GM12864 (cell line): ENCODE measurements at regions not wholly inside any gene's neighbourhood (a gene's known extent, or its start where the extent isn't known, plus 50 kb on each side); places are given as distances from the start of the nearest gene placed in this dataset.

Experiments used
- DNase-seq: peaks from one replicate; pipeline ENCODE4 v3.0.0-alpha.2; 2011; ENCODE audit warnings: low read depth
- H3K4me3 ChIP-seq: 2 replicates; pipeline ENCODE4 v1.5.1; 2011; ENCODE audit warnings: mild to moderate bottlenecking, low read depth, low read length, control low read depth
- CTCF ChIP-seq: IDR thresholded peaks from 2 replicates; pipeline ENCODE4 v1.5.1; 2011; ENCODE audit warnings: low read depth, mild to moderate bottlenecking, moderate library complexity, low read length, control low read depth, inconsistent platforms; ENCODE audit errors: missing control alignments

- no peak for TF ChIP-seq CTCF
- no peak for DNase-seq
- no peak overlapping the region for H3K4me3 ChIP-seq
These were observed 421.7 kb downstream of the MCTP2 start for GRCh38 chr15:94653071-94653470.

- TF ChIP-seq CTCF, result no peak
- DNase-seq, result no peak
- H3K4me3 ChIP-seq, result no peak overlapping the region
These were observed 424.0 kb downstream of the MCTP2 start for GRCh38 chr15:94655249-94655880.

GRCh38 chr15:94665676-94666441, 434.5 kb downstream of the MCTP2 start:
- no peak overlapping the region for H3K4me3 ChIP-seq
- no peak for DNase-seq
- no peak for TF ChIP-seq CTCF

- H3K4me3 ChIP-seq, result no peak overlapping the region
- no peak for DNase-seq
- no peak for TF ChIP-seq CTCF
These were observed 435.2 kb downstream of the MCTP2 start for GRCh38 chr15:94666553-94666952.

GRCh38 chr15:94667109-94667508, 435.7 kb downstream of the MCTP2 start:
- no peak for DNase-seq
- TF ChIP-seq CTCF, result no peak
- H3K4me3 ChIP-seq, result no peak overlapping the region

- TF ChIP-seq CTCF, result peak; percentile 51
- H3K4me3 ChIP-seq, result no peak overlapping the region
- DNase-seq, result no peak
These were observed 439.2 kb downstream of the MCTP2 start for GRCh38 chr15:94670438-94671034.
